Vagina (tissue), 2 donors: ENCODE measurements at regions not wholly inside any gene's neighbourhood (a gene's known extent, or its start where the extent isn't known, plus 50 kb on each side); places are given as distances from the start of the nearest gene placed in this dataset.

Experiments
- DNase-seq, 2 donors: peaks; one replicate each; pipeline ENCODE4 v3.0.0-alpha.2; 2017; ENCODE audit errors: extremely low spot score in 2 of 2
- H3K27ac ChIP-seq: fragments of 200-600 bp; sonication (generic); one replicate; pipeline ENCODE4 v1.5.1; 2019
- H3K27me3 ChIP-seq: fragments of 200-600 bp; sonication (generic); one replicate; pipeline ENCODE4 v1.5.1; 2019
- H3K36me3 ChIP-seq, 2 donors: fragments of 200-600 bp; sonication (generic); one replicate each; pipeline ENCODE4 v1.5.1; 2017 to 2019
- H3K4me1 ChIP-seq: fragments of 200-600 bp; sonication (generic); one replicate; pipeline ENCODE4 v1.5.1; 2019
- H3K4me3 ChIP-seq, 2 donors: fragments of 200-600 bp; sonication (generic); 1 replicate in 1 of 2; 2 replicates in 1 of 2; pipeline ENCODE4 v1.5.1; 2016 to 2019
- H3K9me3 ChIP-seq: fragments of 200-600 bp; sonication (generic); one replicate; pipeline ENCODE4 v1.5.1; 2019
- CTCF ChIP-seq, 3 experiments: fragments of 450-650 bp in 2 of 3; fragments of 200-600 bp in 1 of 3; sonication (generic) in 1 of 3; IDR thresholded peaks; one replicate each; pipeline ENCODE4 v1.5.1; 2017 to 2019; ENCODE audit warnings: antibody characterized with exemption in 3 of 3, mild to moderate bottlenecking in 2 of 3, moderate library complexity in 2 of 3
- POLR2A ChIP-seq, 2 donors: fragments of 450-650 bp; IDR thresholded peaks; one replicate each; pipeline ENCODE4 v1.6.1; 2017; ENCODE audit warnings: antibody characterized with exemption in 2 of 2, mild to moderate bottlenecking in 2 of 2, moderate library complexity in 2 of 2
- POLR2AphosphoS5 ChIP-seq, 2 donors: sonication (generic); formaldehyde crosslinking; IDR thresholded peaks; one replicate each; pipeline ENCODE4 v1.9.0; 2017; ENCODE audit warnings: antibody characterized with exemption in 2 of 2, mild to moderate bottlenecking in 2 of 2, low read depth in 1 of 2; ENCODE audit not compliant: insufficient read depth in 1 of 2
- intact Hi-C: fragments of 100-400 bp; cut with DNase I; formaldehyde crosslinking; loops from one replicate; pipeline ENCODE4 v1.15.1; 2023

- intact Hi-C loops: no loop called here
- no peak overlapping the region for H3K27ac ChIP-seq
Measured at GRCh38 chr1:185672719-185673360, 61.4 kb upstream of the HMCN1 start.

GRCh38 chr1:185670187-185670627, 64.0 kb upstream of the HMCN1 start:
- TF ChIP-seq CTCF (IDR thresholded peaks at IDR 0.05): peak in 2 of 3 experiments; percentile 1 to 22
- no peak for TF ChIP-seq POLR2A (IDR thresholded peaks at IDR 0.05)
- Histone ChIP-seq H3K9me3 (no peaks in the 10 kb centered on the region), H3K27ac (no peak overlapping the region), H3K36me3 (no peaks in the 10 kb centered on the region), H3K27me3 (no peaks in the 10 kb centered on the region), H3K4me3 (no peak overlapping the region), H3K4me1 (no peaks in the 10 kb centered on the region)
- intact Hi-C loops: no loop called here
- no peak for DNase-seq

More at GRCh38 chr1:185672719-185673360, 61.4 kb upstream of the HMCN1 start:
- H3K4me1 ChIP-seq: no peaks in the 10 kb centered on the region
- no peak for TF ChIP-seq POLR2A (IDR thresholded peaks at IDR 0.05)
- no peak for TF ChIP-seq POLR2AphosphoS5 (IDR thresholded peaks at IDR 0.05; ENCODE audit: insufficient read depth in 1 of 2, low read depth in 1 of 2)
- no peak for TF ChIP-seq CTCF (IDR thresholded peaks at IDR 0.05)
- no peaks in the 10 kb centered on the region for H3K9me3 ChIP-seq
- H3K27me3 ChIP-seq: no peaks in the 10 kb centered on the region
- DNase-seq: no peak
- no peak overlapping the region for H3K4me3 ChIP-seq
- H3K36me3 ChIP-seq: no peaks in the 10 kb centered on the region

- TF ChIP-seq POLR2A (IDR thresholded peaks at IDR 0.05) (no peak), POLR2AphosphoS5 (IDR thresholded peaks at IDR 0.05; ENCODE audit: insufficient read depth in 1 of 2, low read depth in 1 of 2) (no peak), CTCF (IDR thresholded peaks at IDR 0.05) (no peak)
- intact Hi-C loops: no loop called here
- H3K36me3 ChIP-seq: no peaks in the 10 kb centered on the region
- H3K9me3 ChIP-seq: no peaks in the 10 kb centered on the region
- no peak overlapping the region for H3K27ac ChIP-seq
- H3K4me1 ChIP-seq: no peaks in the 10 kb centered on the region
- DNase-seq: no peak
- no peaks in the 10 kb centered on the region for H3K27me3 ChIP-seq
- no peak overlapping the region for H3K4me3 ChIP-seq
Measured at GRCh38 chr1:185668013-185668412, 66.2 kb upstream of the HMCN1 start.

GRCh38 chr1:185666582-185666981, 67.6 kb upstream of the HMCN1 start:
- TF ChIP-seq POLR2AphosphoS5 (IDR thresholded peaks at IDR 0.05; ENCODE audit: insufficient read depth in 1 of 2, low read depth in 1 of 2) (no peak), POLR2A (IDR thresholded peaks at IDR 0.05) (no peak), CTCF (IDR thresholded peaks at IDR 0.05) (no peak)
- Histone ChIP-seq H3K27me3 (no peaks in the 10 kb centered on the region), H3K4me3 (no peak overlapping the region), H3K27ac (no peak overlapping the region), H3K9me3 (no peaks in the 10 kb centered on the region), H3K36me3 (no peaks in the 10 kb centered on the region), H3K4me1 (no peaks in the 10 kb centered on the region)
- intact Hi-C loops: no loop called here
- no peak for DNase-seq

- no peak for DNase-seq
- Histone ChIP-seq H3K27me3 (no peaks in the 10 kb centered on the region), H3K36me3 (no peaks in the 10 kb centered on the region), H3K9me3 (no peaks in the 10 kb centered on the region), H3K27ac (no peak overlapping the region), H3K4me3 (no peak overlapping the region), H3K4me1 (no peaks in the 10 kb centered on the region)
- no peak for TF ChIP-seq POLR2A (IDR thresholded peaks at IDR 0.05)
- TF ChIP-seq POLR2AphosphoS5 (IDR thresholded peaks at IDR 0.05; ENCODE audit: insufficient read depth in 1 of 2, low read depth in 1 of 2): no peak
- TF ChIP-seq CTCF (IDR thresholded peaks at IDR 0.05): no peak
- intact Hi-C loops: no loop called here
Measured at GRCh38 chr1:185663771-185664296, 70.4 kb upstream of the HMCN1 start.
